NT2/D1 (cell line): ENCODE measurements at regions not wholly inside any gene's neighbourhood (a gene's known extent, or its start where the extent isn't known, plus 50 kb on each side); places are given as distances from the start of the nearest gene placed in this dataset.

Experiments
- DNase-seq: peaks from one replicate; pipeline ENCODE4 v3.0.0-alpha.2; 2011; ENCODE audit warnings: low read depth, low spot score
- H3K27me3 ChIP-seq: 2 replicates; pipeline ENCODE4 v1.6.0; 2011; ENCODE audit warnings: mild to moderate bottlenecking; ENCODE audit not compliant: insufficient read length, insufficient read depth
- H3K36me3 ChIP-seq: 2 replicates; pipeline ENCODE4 v1.6.1; 2011; ENCODE audit warnings: mild to moderate bottlenecking, low read length, mixed read lengths; ENCODE audit not compliant: insufficient read depth, insufficient read length
- H3K4me1 ChIP-seq: 2 replicates; pipeline ENCODE4 v1.5.1; 2011; ENCODE audit not compliant: insufficient read depth, insufficient read length
- H3K4me3 ChIP-seq: 2 replicates; pipeline ENCODE4 v1.5.1; 2011; ENCODE audit warnings: low read depth; ENCODE audit not compliant: insufficient read length
- H3K9ac ChIP-seq: 2 replicates; pipeline ENCODE4 v1.6.0; 2011; ENCODE audit warnings: low read depth; ENCODE audit not compliant: insufficient read length
- H3K9me3 ChIP-seq: 2 replicates; pipeline ENCODE4 v1.5.1; 2011; ENCODE audit warnings: mild to moderate bottlenecking, low read length; ENCODE audit not compliant: insufficient read depth
- SUZ12 ChIP-seq: IDR thresholded peaks from 2 replicates; pipeline ENCODE4 v1.6.1; 2011; ENCODE audit not compliant: insufficient read length, insufficient read depth; ENCODE audit errors: extremely low read depth
- YY1 ChIP-seq: IDR thresholded peaks from 2 replicates; pipeline ENCODE4 v1.6.1; 2011; ENCODE audit not compliant: insufficient read length, insufficient read depth
- ZNF274 ChIP-seq: IDR thresholded peaks from 2 replicates; pipeline ENCODE4 v1.6.1; 2011; ENCODE audit warnings: mild to moderate bottlenecking, low read depth, low read length

- no peak for TF ChIP-seq YY1
- no peak for TF ChIP-seq SUZ12
- no peak for TF ChIP-seq ZNF274
- H3K27me3 ChIP-seq, result no peaks in the 10 kb centered on the region
- H3K9ac ChIP-seq, result no peak overlapping the region
- no peaks in the 10 kb centered on the region for H3K9me3 ChIP-seq
- no peaks in the 10 kb centered on the region for H3K36me3 ChIP-seq
- no peaks in the 10 kb centered on the region for H3K4me1 ChIP-seq
- H3K4me3 ChIP-seq, result no peak overlapping the region
- no peak for DNase-seq
These were observed 116.3 kb upstream of the ARPP21 start for GRCh38 chr3:35523074-35523473.

GRCh38 chr3:35523838-35524237 lies 115.5 kb upstream of the ARPP21 start:
- Histone ChIP-seq H3K9ac (no peak overlapping the region), H3K27me3 (no peaks in the 10 kb centered on the region), H3K4me3 (no peak overlapping the region), H3K36me3 (no peaks in the 10 kb centered on the region), H3K4me1 (no peaks in the 10 kb centered on the region), H3K9me3 (no peaks in the 10 kb centered on the region)
- DNase-seq, result no peak
- TF ChIP-seq SUZ12 (no peak), ZNF274 (no peak), YY1 (no peak)

GRCh38 chr3:35524856-35525255 lies 114.5 kb upstream of the ARPP21 start:
- no peak overlapping the region for H3K9ac ChIP-seq
- TF ChIP-seq YY1, result no peak
- no peak for TF ChIP-seq ZNF274
- TF ChIP-seq SUZ12, result no peak
- H3K4me3 ChIP-seq, result no peak overlapping the region
- H3K9me3 ChIP-seq, result no peaks in the 10 kb centered on the region
- no peaks in the 10 kb centered on the region for H3K27me3 ChIP-seq
- DNase-seq, result no peak
- H3K36me3 ChIP-seq, result no peaks in the 10 kb centered on the region
- H3K4me1 ChIP-seq, result no peaks in the 10 kb centered on the region

- no peak overlapping the region for H3K4me3 ChIP-seq
- no peaks in the 10 kb centered on the region for H3K27me3 ChIP-seq
- H3K9ac ChIP-seq, result no peak overlapping the region
- no peak for DNase-seq
- H3K36me3 ChIP-seq, result no peaks in the 10 kb centered on the region
- no peaks in the 10 kb centered on the region for H3K9me3 ChIP-seq
- no peaks in the 10 kb centered on the region for H3K4me1 ChIP-seq
- TF ChIP-seq YY1 (no peak), SUZ12 (no peak), ZNF274 (no peak)
These were observed 110.6 kb upstream of the ARPP21 start for GRCh38 chr3:35528728-35529127.

GRCh38 chr3:35529337-35529736 lies 110.0 kb upstream of the ARPP21 start:
- TF ChIP-seq SUZ12 (no peak), ZNF274 (no peak), YY1 (no peak)
- DNase-seq, result no peak
- Histone ChIP-seq H3K9me3 (no peaks in the 10 kb centered on the region), H3K36me3 (no peaks in the 10 kb centered on the region), H3K4me1 (no peaks in the 10 kb centered on the region), H3K9ac (no peak overlapping the region), H3K27me3 (no peaks in the 10 kb centered on the region), H3K4me3 (no peak overlapping the region)

- no peaks in the 10 kb centered on the region for H3K4me1 ChIP-seq
- TF ChIP-seq YY1 (no peak), ZNF274 (no peak), SUZ12 (no peak)
- H3K9me3 ChIP-seq, result no peaks in the 10 kb centered on the region
- no peak overlapping the region for H3K9ac ChIP-seq
- DNase-seq, result no peak
- no peak overlapping the region for H3K4me3 ChIP-seq
- no peaks in the 10 kb centered on the region for H3K36me3 ChIP-seq
- no peaks in the 10 kb centered on the region for H3K27me3 ChIP-seq
These were observed 102.1 kb upstream of the ARPP21 start for GRCh38 chr3:35537265-35537664.

- Histone ChIP-seq H3K9ac (no peak overlapping the region), H3K4me3 (no peak overlapping the region)
- TF ChIP-seq SUZ12, result no peak
- no peak for TF ChIP-seq YY1
- TF ChIP-seq ZNF274, result no peak
These were observed 94.3 kb upstream of the ARPP21 start for GRCh38 chr3:35544976-35545375.

GRCh38 chr3:35549690-35550089 lies 89.6 kb upstream of the ARPP21 start:
- TF ChIP-seq ZNF274, result no peak
- TF ChIP-seq YY1, result no peak
- no peak for TF ChIP-seq SUZ12
- no peak overlapping the region for H3K4me3 ChIP-seq
- no peaks in the 10 kb centered on the region for H3K36me3 ChIP-seq
- no peaks in the 10 kb centered on the region for H3K4me1 ChIP-seq
- H3K9me3 ChIP-seq, result no peaks in the 10 kb centered on the region
- H3K27me3 ChIP-seq, result no peaks in the 10 kb centered on the region
- DNase-seq, result no peak
- H3K9ac ChIP-seq, result no peak overlapping the region

More at GRCh38 chr3:35544976-35545375, 94.3 kb upstream of the ARPP21 start:
- Histone ChIP-seq H3K36me3 (no peaks in the 10 kb centered on the region), H3K27me3 (no peaks in the 10 kb centered on the region), H3K4me1 (no peaks in the 10 kb centered on the region), H3K9me3 (no peaks in the 10 kb centered on the region)
- no peak for DNase-seq
